Panc1 (cell line): ENCODE measurements at regions not wholly inside any gene's neighbourhood (a gene's known extent, or its start where the extent isn't known, plus 50 kb on each side); places are given as distances from the start of the nearest gene placed in this dataset.

Source experiments
- ATAC-seq: fragments of 200-7000 bp; cut with Tn5 transposase; 2 replicates; pipeline ENCODE4 v1.9.1; 2020; ENCODE audit warnings: mild to moderate bottlenecking, moderate library complexity
- BruUV-seq: library from RNA; stranded (reverse); fragments of 400-500 nt; replicated peaks from 2 replicates; lab custom pipeline; 2021; lab: Mats Ljungman, UMichigan
- CTCF ChIA-PET: fragments of 300-600 bp; sonication (Branson Sonifier 250); formaldehyde crosslinking; loops from one replicate; lab custom pipeline; 2022; ENCODE audit warnings: antibody characterized with exemption; lab: Charles Lee
- POLR2A ChIA-PET: fragments of 300-600 bp; sonication (Branson Sonifier 250); formaldehyde crosslinking; loops from one replicate; lab custom pipeline; 2022; ENCODE audit warnings: antibody characterized with exemption; lab: Charles Lee
- DNase-seq: peaks from one replicate; pipeline ENCODE4 v3.0.0-alpha.2; 2010; ENCODE audit warnings: low read depth, low spot score
- H3K27ac ChIP-seq: 2 replicates; pipeline ENCODE4 v1.5.1; 2011; ENCODE audit warnings: mild to moderate bottlenecking, low read length, inconsistent platforms
- H3K27me3 ChIP-seq: fragments of 200-500 bp; sonication (Bioruptor generic); 2 replicates; pipeline ENCODE4 v1.6.0; 2014; ENCODE audit warnings: low read length, inconsistent platforms; ENCODE audit not compliant: control insufficient read depth, insufficient read depth
- H3K36me3 ChIP-seq: fragments of 200-500 bp; sonication (Bioruptor generic); 2 replicates; pipeline ENCODE4 v1.5.1; 2014; ENCODE audit warnings: inconsistent platforms, mild to moderate bottlenecking, low read length, moderate library complexity; ENCODE audit not compliant: control insufficient read depth, insufficient read depth
- H3K4me1 ChIP-seq: 2 replicates; pipeline ENCODE4 v1.5.1; 2011; ENCODE audit warnings: inconsistent platforms, mild to moderate bottlenecking, low read length, moderate library complexity; ENCODE audit not compliant: control insufficient read depth, insufficient read depth
- H3K4me3 ChIP-seq, 2 experiments: 2 replicates each; pipeline ENCODE4 v1.5.1; 2011 to 2012; ENCODE audit warnings: low read depth in 2 of 2, low read length in 2 of 2, mild to moderate bottlenecking in 2 of 2, inconsistent platforms in 1 of 2, moderate library complexity in 1 of 2
- H3K9me3 ChIP-seq: fragments of 200-500 bp; sonication (Bioruptor generic); 2 replicates; pipeline ENCODE4 v1.5.1; 2014; ENCODE audit warnings: low read depth, mild to moderate bottlenecking, inconsistent platforms, low read length, moderate library complexity; ENCODE audit not compliant: control insufficient read depth, insufficient read depth
- CTCF ChIP-seq: fragments of 450-650 bp; IDR thresholded peaks from 2 replicates; pipeline ENCODE4 v1.5.1; 2017; ENCODE audit warnings: mild to moderate bottlenecking
- POLR2AphosphoS5 ChIP-seq: IDR thresholded peaks from 2 replicates; pipeline ENCODE4 v1.6.1; 2012; ENCODE audit warnings: mild to moderate bottlenecking, low read depth, low read length, moderate library complexity
- REST ChIP-seq, 2 experiments: IDR thresholded peaks; 2 replicates each; pipeline ENCODE4 v1.6.1; 2011 to 2012; ENCODE audit warnings: low read depth in 2 of 2, control low read depth in 1 of 2, low read length in 1 of 2, mild to moderate bottlenecking in 1 of 2, moderate library complexity in 1 of 2; ENCODE audit not compliant: insufficient read depth in 1 of 2
- SIN3A ChIP-seq: IDR thresholded peaks from 2 replicates; pipeline ENCODE4 v1.6.1; 2012; ENCODE audit warnings: low read depth, mild to moderate bottlenecking, low read length, moderate library complexity, borderline replicate concordance; ENCODE audit not compliant: insufficient read depth
- TCF7L2 ChIP-seq: IDR thresholded peaks from 2 replicates; pipeline ENCODE4 v1.6.1; 2011; ENCODE audit warnings: mild to moderate bottlenecking, low read depth, low read length, inconsistent platforms
- in situ Hi-C: cut with HindIII; loops from 2 replicates; pipeline ENCODE4 v1.10.0; 2016; ENCODE audit warnings: low sequenced_read_pairs, low pct_unique_long_range_greater_than_20kb
- intact Hi-C: fragments of 100-400 bp; cut with micrococcal nuclease; formaldehyde crosslinking; loops from one replicate; pipeline ENCODE4 v1.10.0; 2022; ENCODE audit not compliant: unreplicated experiment

- H3K4me3 ChIP-seq, result no peak overlapping the region
- CTCF ChIA-PET, result no interaction called here
- no TSS peak for BruUV-seq
These were observed 159.2 kb upstream of the ID2 start for GRCh38 chr2:8522687-8523086.

DNA sequence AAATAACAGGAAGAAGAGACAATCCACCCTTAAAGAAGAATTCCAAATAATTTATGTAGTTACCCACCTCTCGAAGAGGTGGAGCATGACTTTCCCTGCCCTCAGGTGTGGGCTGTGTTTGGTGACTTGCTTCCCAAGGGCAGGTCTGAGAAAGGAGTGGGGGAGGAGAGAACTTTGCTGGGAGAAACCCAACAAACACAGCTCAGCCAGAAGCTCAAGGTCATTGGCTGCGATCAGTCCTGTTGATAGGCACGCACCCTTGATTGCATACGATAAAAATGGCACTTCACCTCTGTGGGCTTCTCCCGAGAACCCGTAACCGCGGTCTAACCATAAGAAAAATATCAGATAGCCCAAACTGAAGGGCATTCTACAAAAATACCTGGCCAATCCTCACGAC, 157.5 kb upstream of the ID2 start:
- H3K36me3 ChIP-seq, result no peaks in the 10 kb centered on the region
- no peak overlapping the region for H3K4me3 ChIP-seq
- in situ Hi-C loops (no loop called here), intact Hi-C loops (no loop called here)
- no TSS peak for BruUV-seq
- no peaks in the 10 kb centered on the region; the same call in 1 of the 2 replicates for H3K27me3 ChIP-seq
- no peak overlapping the region for H3K27ac ChIP-seq
- POLR2A ChIA-PET, result no interaction called here
- TF ChIP-seq POLR2AphosphoS5 (no peak), REST (IDR thresholded peaks at IDR 0.05; ENCODE audit: insufficient read depth in 1 of 2, low read depth in 2 of 2, low read length in 1 of 2) (no peak), TCF7L2 (no peak), CTCF (no peak), SIN3A (no peak)
- no peaks in the 10 kb centered on the region for H3K9me3 ChIP-seq
- ATAC-seq (no peak), DNase-seq (no peak)
- H3K4me1 ChIP-seq, result no peaks in the 10 kb centered on the region
- CTCF ChIA-PET, result no interaction called here

More at GRCh38 chr2:8522687-8523086, 159.2 kb upstream of the ID2 start:
- Histone ChIP-seq H3K27ac (no peak overlapping the region), H3K4me1 (no peaks in the 10 kb centered on the region), H3K27me3 (no peaks in the 10 kb centered on the region; the same call in 1 of the 2 replicates), H3K9me3 (no peaks in the 10 kb centered on the region), H3K36me3 (no peaks in the 10 kb centered on the region)
- in situ Hi-C loops, result no loop called here
- POLR2A ChIA-PET, result no interaction called here
- TF ChIP-seq POLR2AphosphoS5 (no peak), CTCF (no peak), SIN3A (no peak), TCF7L2 (no peak), REST (IDR thresholded peaks at IDR 0.05; ENCODE audit: insufficient read depth in 1 of 2, low read depth in 2 of 2, low read length in 1 of 2) (no peak)
- DNase-seq (no peak), ATAC-seq (no peak)
- intact Hi-C loops, result no loop called here
